GM12891 (cell line): ENCODE measurements at regions not wholly inside any gene's neighbourhood (a gene's known extent, or its start where the extent isn't known, plus 50 kb on each side); places are given as distances from the start of the nearest gene placed in this dataset.

Experiments
- PAX5 ChIP-seq: IDR thresholded peaks from 2 replicates; pipeline ENCODE4 v1.6.1; 2011; ENCODE audit warnings: low read length, moderate library complexity, mild to moderate bottlenecking; ENCODE audit not compliant: insufficient read depth, severe bottlenecking
- POLR2A ChIP-seq: IDR thresholded peaks from 2 replicates; pipeline ENCODE4 v1.6.1; 2011; ENCODE audit warnings: low read depth, low read length, control low read depth
- POLR2AphosphoS5 ChIP-seq: IDR thresholded peaks from 2 replicates; pipeline ENCODE4 v1.6.1; 2011; ENCODE audit warnings: low read depth, low read length, control low read depth
- POU2F2 ChIP-seq: IDR thresholded peaks from 2 replicates; pipeline ENCODE4 v1.6.1; 2011; ENCODE audit warnings: low read depth, mild to moderate bottlenecking, control low read depth, low read length, moderate library complexity
- SPI1 ChIP-seq: IDR thresholded peaks from 2 replicates; pipeline ENCODE4 v1.6.1; 2011; ENCODE audit warnings: low read depth, low read length, control low read depth
- TAF1 ChIP-seq: IDR thresholded peaks from 2 replicates; pipeline ENCODE4 v1.6.1; 2011; ENCODE audit warnings: low read depth, low read length, control low read depth

DNA sequence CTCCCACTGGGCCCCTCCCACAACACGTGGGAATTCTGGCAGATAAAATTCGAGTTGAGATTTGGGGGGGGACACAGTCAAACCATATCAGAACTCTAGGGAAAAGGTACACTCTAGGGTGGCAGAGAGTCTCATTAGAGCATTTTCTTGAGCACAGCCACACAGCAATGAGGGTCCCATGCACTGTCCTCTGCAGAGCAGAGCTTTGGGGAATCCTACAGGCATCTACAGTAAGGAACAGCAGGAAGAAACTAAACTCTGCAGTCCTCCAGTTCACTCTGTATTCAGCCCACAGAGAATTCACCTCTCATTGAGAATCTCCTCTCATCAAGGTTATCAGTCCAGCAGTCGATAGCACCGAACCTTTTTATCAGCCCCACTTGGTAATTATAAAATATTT lies 438.6 kb upstream of the NOX3 start:
- TF ChIP-seq POLR2AphosphoS5 (no peak), POLR2A (no peak), TAF1 (no peak), POU2F2 (no peak), PAX5 (no peak), SPI1 (no peak)
